ENCODE measurements at regions not wholly inside any gene's neighbourhood (a gene's known extent, or its start where the extent isn't known, plus 50 kb on each side); places are given as distances from the start of the nearest gene placed in this dataset.

DNA sequence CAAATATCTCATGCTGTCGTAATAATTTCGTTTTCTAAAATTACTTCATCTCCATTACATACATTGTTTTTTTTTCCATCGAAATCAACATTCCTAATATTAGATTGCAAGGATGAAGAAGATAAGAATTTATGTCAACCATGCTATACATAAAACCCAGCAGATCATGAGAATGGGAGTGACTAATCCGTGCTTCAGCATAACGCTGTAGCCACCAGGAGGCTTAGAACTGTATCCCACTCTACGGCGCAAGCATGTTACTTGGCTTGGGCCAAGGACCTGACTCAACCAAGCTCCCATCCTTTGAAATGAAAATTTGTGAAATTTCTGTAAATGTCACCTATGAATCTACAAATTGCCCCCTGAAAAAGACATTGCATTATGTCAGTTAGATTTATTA, 392.5 kb downstream of the FIGN start:
- no peaks in the 10 kb centered on the region for H3K9me3 ChIP-seq (replicated peaks in 1 of 2; ENCODE audit: control insufficient read depth in 1 of 2, insufficient read depth in 1 of 2, low read length in 2 of 2)
- no peak overlapping the region for H3K4me3 ChIP-seq (replicated peaks in 1 of 3; ENCODE audit: low read depth in 2 of 3, low read length in 3 of 3)
- TF ChIP-seq, protein P1, sequence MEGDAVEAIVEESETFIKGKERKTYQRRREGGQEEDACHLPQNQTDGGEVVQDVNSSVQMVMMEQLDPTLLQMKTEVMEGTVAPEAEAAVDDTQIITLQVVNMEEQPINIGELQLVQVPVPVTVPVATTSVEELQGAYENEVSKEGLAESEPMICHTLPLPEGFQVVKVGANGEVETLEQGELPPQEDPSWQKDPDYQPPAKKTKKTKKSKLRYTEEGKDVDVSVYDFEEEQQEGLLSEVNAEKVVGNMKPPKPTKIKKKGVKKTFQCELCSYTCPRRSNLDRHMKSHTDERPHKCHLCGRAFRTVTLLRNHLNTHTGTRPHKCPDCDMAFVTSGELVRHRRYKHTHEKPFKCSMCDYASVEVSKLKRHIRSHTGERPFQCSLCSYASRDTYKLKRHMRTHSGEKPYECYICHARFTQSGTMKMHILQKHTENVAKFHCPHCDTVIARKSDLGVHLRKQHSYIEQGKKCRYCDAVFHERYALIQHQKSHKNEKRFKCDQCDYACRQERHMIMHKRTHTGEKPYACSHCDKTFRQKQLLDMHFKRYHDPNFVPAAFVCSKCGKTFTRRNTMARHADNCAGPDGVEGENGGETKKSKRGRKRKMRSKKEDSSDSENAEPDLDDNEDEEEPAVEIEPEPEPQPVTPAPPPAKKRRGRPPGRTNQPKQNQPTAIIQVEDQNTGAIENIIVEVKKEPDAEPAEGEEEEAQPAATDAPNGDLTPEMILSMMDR (IDR thresholded peaks at IDR 0.05), result no peak
- H3K27ac ChIP-seq (ENCODE audit: low read depth in 1 of 2, low read length in 2 of 2), result no peak overlapping the region
- H4K20me1 ChIP-seq (ENCODE audit: insufficient read depth, low read length), result no peaks in the 10 kb centered on the region
- peaks cover 8% of the 10 kb centered on the region for H3K4me1 Mint-ChIP-seq
- no peaks in the 10 kb centered on the region for H3K27me3 ChIP-seq (ENCODE audit: control insufficient read depth in 2 of 2, insufficient read depth in 2 of 2, low read length in 2 of 2)
- H3K4me3 Mint-ChIP-seq, result no peak overlapping the region
- peaks cover 0 to 4% (median 3%) of the 10 kb centered on the region in 7 donors for H3K9me3 Mint-ChIP-seq
- H3K4me2 ChIP-seq (replicated peaks; ENCODE audit: extremely low read depth, low read length, poor library complexity, severe bottlenecking), result no peak overlapping the region
- no peaks in the 10 kb centered on the region for H3K36me3 ChIP-seq (replicated peaks in 1 of 2; ENCODE audit: control insufficient read depth in 1 of 2, insufficient read depth in 2 of 2, low read length in 2 of 2)
- H2AFZ ChIP-seq (ENCODE audit: insufficient read depth, low read depth, low read length, poor library complexity, severe bottlenecking), result no peak overlapping the region
- no peaks in the 10 kb centered on the region for H3K79me2 ChIP-seq (ENCODE audit: insufficient read depth, low read length)
- H3K27me3 Mint-ChIP-seq (ENCODE audit: low read depth in 3 of 3), result peaks cover 0 to 4% (median 0%) of the 10 kb centered on the region in 3 donors
- WGBS (ENCODE audit: insufficient coverage), result no CpG with 5 or more reads among the region's 7 CpGs
- H3K27ac Mint-ChIP-seq, result no peak overlapping the region
- intact Hi-C loops (cut with micrococcal nuclease), result no loop called here
- no peak overlapping the region for H3K9ac ChIP-seq (ENCODE audit: insufficient read depth, low read length, poor library complexity, severe bottlenecking)
- DNase-seq, result no peak
- H3K4me1 ChIP-seq (ENCODE audit: control insufficient read depth in 1 of 2, insufficient read depth in 2 of 2, low read length in 2 of 2), result peaks cover 6 to 9% of the 10 kb centered on the region in 2 donors
- no peaks in the 10 kb centered on the region for H3K36me3 Mint-ChIP-seq

DNA sequence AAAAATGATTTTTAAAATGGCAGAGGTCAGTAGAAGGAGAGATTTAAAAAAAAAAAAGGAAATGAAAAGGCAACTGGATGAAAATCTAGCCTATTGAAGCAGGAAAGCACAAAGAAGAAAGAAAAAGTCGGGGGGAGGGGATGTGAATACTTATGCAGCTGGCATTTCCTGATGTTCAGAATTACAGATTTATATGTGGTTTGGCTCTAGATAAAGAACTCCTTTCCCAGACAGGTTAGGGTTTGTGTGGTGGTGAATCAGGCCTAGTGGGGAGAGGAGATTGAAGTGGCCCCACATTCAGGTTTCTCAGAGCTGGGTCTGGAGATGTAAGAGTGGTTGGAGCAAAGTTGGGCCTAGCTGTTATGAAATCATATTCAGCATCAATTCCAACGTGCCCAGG, 394.4 kb downstream of the FIGN start:
- Histone ChIP-seq H3K27me3 (ENCODE audit: control insufficient read depth in 2 of 2, insufficient read depth in 2 of 2, low read length in 2 of 2) (no peaks in the 10 kb centered on the region), H3K4me3 (replicated peaks in 1 of 3; ENCODE audit: low read depth in 2 of 3, low read length in 3 of 3) (no peak overlapping the region), H3K79me2 (ENCODE audit: insufficient read depth, low read length) (no peaks in the 10 kb centered on the region), H3K4me2 (replicated peaks; ENCODE audit: extremely low read depth, low read length, poor library complexity, severe bottlenecking) (no peak overlapping the region), H3K36me3 (replicated peaks in 1 of 2; ENCODE audit: control insufficient read depth in 1 of 2, insufficient read depth in 2 of 2, low read length in 2 of 2) (no peaks in the 10 kb centered on the region), H4K20me1 (ENCODE audit: insufficient read depth, low read length) (no peaks in the 10 kb centered on the region), H3K4me1 (ENCODE audit: control insufficient read depth in 1 of 2, insufficient read depth in 2 of 2, low read length in 2 of 2) (no peaks in the 10 kb centered on the region), H3K9ac (ENCODE audit: insufficient read depth, low read length, poor library complexity, severe bottlenecking) (no peak overlapping the region), H2AFZ (ENCODE audit: insufficient read depth, low read depth, low read length, poor library complexity, severe bottlenecking) (no peak overlapping the region), H3K27ac (ENCODE audit: low read depth in 1 of 2, low read length in 2 of 2) (no peak overlapping the region), H3K9me3 (replicated peaks in 1 of 2; ENCODE audit: control insufficient read depth in 1 of 2, insufficient read depth in 1 of 2, low read length in 2 of 2) (no peaks in the 10 kb centered on the region)
- H3K9me3 Mint-ChIP-seq, result peaks cover 0 to 3% (median 0%) of the 10 kb centered on the region in 7 donors
- TF ChIP-seq, protein P1 (IDR thresholded peaks at IDR 0.05), result no peak
- H3K4me3 Mint-ChIP-seq, result no peak overlapping the region
- no peaks in the 10 kb centered on the region for H3K4me1 Mint-ChIP-seq
- no peak for DNase-seq
- intact Hi-C loops (cut with micrococcal nuclease), result no loop called here
- peaks cover 0 to 4% (median 0%) of the 10 kb centered on the region in 3 donors for H3K27me3 Mint-ChIP-seq (ENCODE audit: low read depth in 3 of 3)
- H3K27ac Mint-ChIP-seq, result no peak overlapping the region
- no peaks in the 10 kb centered on the region for H3K36me3 Mint-ChIP-seq
- 17% methylated on average over 1 of the region's 2 CpGs for WGBS (ENCODE audit: insufficient coverage)

All from CD14-positive monocyte (primary cell).